Naive thymus-derived CD8-positive, alpha-beta T cell (primary cell): ENCODE measurements at regions not wholly inside any gene's neighbourhood (a gene's known extent, or its start where the extent isn't known, plus 50 kb on each side); places are given as distances from the start of the nearest gene placed in this dataset.

Experiments used
- ATAC-seq, 2 donors: fragments of 150-1000 bp; cut with Tn5 transposase in 1 of 2; sonication (Bioruptor Pico), chemical (Tn5 transposase) in 1 of 2; 1 replicate in 1 of 2; 2 replicates in 1 of 2; pipeline ENCODE4 v1.10.0; 2021; ENCODE audit warnings: mild to moderate bottlenecking in 2 of 2, moderate library complexity in 2 of 2
- POLR2A ChIA-PET: fragments of 350-600 bp; sonication (Branson Sonifier 250); formaldehyde crosslinking; loops from one replicate; lab custom pipeline; 2021; ENCODE audit warnings: antibody characterized with exemption; lab: Charles Lee
- DNase-seq, 10 donors: peaks; one replicate each; pipeline versions ENCODE4 v3.0.0 to v3.0.0-alpha.2; 2020 to 2022
- H3K27ac Mint-ChIP-seq, 10 donors: one replicate each; pipeline ENCODE4 v1.8.0; 2020 to 2022; ENCODE audit warnings: mild to moderate bottlenecking in 10 of 10, mixed read lengths in 10 of 10, moderate library complexity in 4 of 10, inconsistent platforms in 1 of 10
- H3K27me3 Mint-ChIP-seq, 5 donors: one replicate each; pipeline ENCODE4 v1.8.0; 2021 to 2022; ENCODE audit warnings: mixed read lengths in 5 of 5
- H3K36me3 Mint-ChIP-seq, 3 donors: one replicate each; pipeline ENCODE4 v1.8.0; 2020 to 2022; ENCODE audit warnings: mixed read lengths in 3 of 3, mild to moderate bottlenecking in 2 of 3, inconsistent platforms in 1 of 3
- H3K4me1 Mint-ChIP-seq, 4 donors: one replicate each; pipeline ENCODE4 v1.8.0; 2021 to 2022; ENCODE audit warnings: mixed read lengths in 4 of 4
- H3K4me3 Mint-ChIP-seq, 10 donors: one replicate each; pipeline ENCODE4 v1.8.0; 2020 to 2022; ENCODE audit warnings: mild to moderate bottlenecking in 10 of 10, mixed read lengths in 10 of 10, moderate library complexity in 6 of 10, inconsistent platforms in 1 of 10
- H3K9me3 Mint-ChIP-seq, 9 donors: one replicate each; pipeline ENCODE4 v1.8.0; 2020 to 2022; ENCODE audit warnings: mixed read lengths in 9 of 9, mild to moderate bottlenecking in 3 of 9, inconsistent platforms in 1 of 9, moderate library complexity in 1 of 9

DNA sequence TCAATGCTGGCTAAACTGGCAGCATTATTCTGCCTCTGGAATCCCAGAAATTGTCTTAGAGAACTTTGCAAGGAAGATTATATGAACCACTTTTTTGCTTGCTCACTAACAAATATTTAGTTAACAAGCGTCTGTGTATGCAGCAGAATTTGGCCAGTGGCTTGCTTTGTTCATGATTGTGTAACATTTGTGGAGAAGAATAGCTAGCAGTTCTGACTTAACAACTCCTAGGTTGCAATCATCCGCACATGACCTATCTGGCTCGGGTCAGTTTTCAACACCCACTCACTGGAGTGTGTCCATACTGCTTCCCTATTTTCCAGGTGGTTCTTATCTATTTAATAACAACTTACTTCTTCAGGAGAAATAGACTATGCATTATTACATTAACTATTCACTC is 98.5 kb downstream of the SNX18 start:
- peak overlapping the region in 1 of 10 donors; percentile 31 for H3K27ac Mint-ChIP-seq
- DNase-seq, result no peak
- no peaks in the 10 kb centered on the region for H3K27me3 Mint-ChIP-seq
- ATAC-seq, result no peak
- H3K4me3 Mint-ChIP-seq, result no peak overlapping the region
- no peaks in the 10 kb centered on the region for H3K9me3 Mint-ChIP-seq
- H3K36me3 Mint-ChIP-seq, result no peaks in the 10 kb centered on the region
- POLR2A ChIA-PET, result interaction anchor here (1.0 kb wide), 1 partner anchor 11 kb away, joined by 3 read pairs; no protein-coding TSS in a partner anchor
- peaks cover 4 to 51% (median 17%) of the 10 kb centered on the region in 4 donors for H3K4me1 Mint-ChIP-seq

DNA sequence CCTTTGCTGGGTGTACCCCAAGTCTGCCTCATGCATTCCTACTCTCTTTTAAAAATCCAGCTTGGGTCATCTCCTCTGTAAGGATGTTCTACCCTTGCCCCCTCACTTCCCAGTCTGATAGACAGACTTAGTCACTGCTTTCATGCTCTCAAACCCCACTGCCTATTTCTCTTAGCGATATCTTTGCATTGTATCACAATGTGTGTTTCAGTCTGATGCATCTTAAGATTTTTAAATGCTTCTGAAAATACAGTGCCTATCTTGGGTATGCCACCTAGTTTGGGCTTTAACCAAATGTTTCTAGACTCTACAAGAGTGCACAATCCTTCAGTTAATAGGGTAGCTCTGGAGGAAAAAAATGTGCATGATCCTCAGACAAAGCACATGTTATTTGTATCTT is 97.8 kb downstream of the SNX18 start:
- no peaks in the 10 kb centered on the region for H3K36me3 Mint-ChIP-seq
- no peak for DNase-seq
- H3K4me3 Mint-ChIP-seq, result no peak overlapping the region
- H3K4me1 Mint-ChIP-seq, result peaks cover 8 to 57% (median 21%) of the 10 kb centered on the region in 4 donors
- no peak overlapping the region for H3K27ac Mint-ChIP-seq
- no peak for ATAC-seq
- POLR2A ChIA-PET, result interaction anchor here (0.7 kb wide), 1 partner anchor 9 kb away, joined by 3 read pairs; no protein-coding TSS in a partner anchor
- H3K9me3 Mint-ChIP-seq, result no peaks in the 10 kb centered on the region
- H3K27me3 Mint-ChIP-seq, result no peaks in the 10 kb centered on the region

DNA sequence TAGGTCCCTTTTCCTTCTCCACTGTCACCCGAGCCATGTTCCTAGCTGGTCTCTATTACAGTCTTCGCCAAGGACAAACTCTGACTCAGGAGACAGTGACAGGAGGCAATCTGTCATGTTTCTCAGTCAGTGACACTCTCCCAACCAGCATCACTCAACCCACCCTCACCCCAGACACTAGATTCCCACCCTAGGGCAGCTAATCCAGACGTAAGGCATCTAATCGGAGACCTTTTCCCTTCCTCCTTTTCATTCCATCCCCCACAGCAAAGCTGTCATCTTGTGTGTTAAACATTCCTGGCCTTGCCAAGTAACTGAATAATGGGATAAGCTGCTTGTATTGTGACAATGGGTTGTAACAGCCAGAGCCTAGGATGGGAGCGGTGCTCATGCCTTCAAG is 95.2 kb downstream of the SNX18 start:
- DNase-seq, result no peak
- Mint-ChIP-seq H3K4me1 (peaks cover 11 to 60% (median 26%) of the 10 kb centered on the region in 4 donors), H3K27ac (peak overlapping the region in 1 of 10 donors; percentile 7), H3K9me3 (peaks cover 0 to 9% (median 4%) of the 10 kb centered on the region in 9 donors), H3K4me3 (no peak overlapping the region), H3K27me3 (no peaks in the 10 kb centered on the region), H3K36me3 (peaks cover 0 to 5% (median 3%) of the 10 kb centered on the region in 3 donors)
- POLR2A ChIA-PET, result no interaction called here
- no peak for ATAC-seq

DNA sequence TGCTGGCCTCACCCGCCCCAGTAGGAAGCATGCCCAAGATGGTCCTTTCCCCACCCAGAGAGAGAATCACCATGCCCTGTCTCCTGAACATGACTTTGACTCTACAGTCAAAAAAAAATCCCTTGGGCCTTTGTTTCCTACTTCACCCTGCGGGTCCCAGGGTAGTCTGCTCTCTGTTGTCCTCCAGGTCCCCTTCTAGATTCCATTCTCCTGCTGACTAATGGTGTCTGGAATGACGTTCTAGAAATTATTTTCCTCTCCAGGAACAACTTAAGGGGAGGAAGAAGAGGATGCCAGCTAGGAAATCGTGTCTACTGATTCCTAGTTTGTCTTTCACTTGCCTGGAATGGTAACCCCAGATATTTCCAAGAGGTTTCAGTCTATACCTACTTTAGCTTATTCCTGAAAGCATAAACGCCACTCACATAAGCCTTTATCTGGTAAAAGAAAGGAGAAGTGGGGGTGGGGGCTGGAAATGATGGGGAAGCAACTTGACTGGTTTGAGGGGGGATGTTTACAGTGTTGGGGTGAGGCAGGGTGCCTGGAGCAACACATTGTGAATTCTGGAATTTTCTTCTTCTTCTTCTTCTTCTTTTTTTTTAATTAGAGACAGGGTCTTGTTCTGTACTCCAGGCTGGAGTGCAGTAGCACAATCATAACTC is 93.9 kb downstream of the SNX18 start:
- Mint-ChIP-seq H3K4me1 (peaks cover 11 to 52% (median 20%) of the 10 kb centered on the region in 4 donors), H3K9me3 (peaks cover 0 to 9% (median 4%) of the 10 kb centered on the region in 9 donors), H3K27me3 (no peaks in the 10 kb centered on the region), H3K36me3 (peaks cover 0 to 8% (median 3%) of the 10 kb centered on the region in 3 donors), H3K4me3 (peak overlapping the region in 6 of 10 donors; percentile 52 to 71 (median 64)), H3K27ac (peak overlapping the region; percentile 4 to 83 (median 74))
- POLR2A ChIA-PET, result interaction anchor here (0.9 to 1.7 kb wide), 4 partner anchors 9 to 93 kb away, joined by 3 to 13 read pairs (median 3); partner anchors contain the start of gene SNX18
- no peak for ATAC-seq
- no peak for DNase-seq

DNA sequence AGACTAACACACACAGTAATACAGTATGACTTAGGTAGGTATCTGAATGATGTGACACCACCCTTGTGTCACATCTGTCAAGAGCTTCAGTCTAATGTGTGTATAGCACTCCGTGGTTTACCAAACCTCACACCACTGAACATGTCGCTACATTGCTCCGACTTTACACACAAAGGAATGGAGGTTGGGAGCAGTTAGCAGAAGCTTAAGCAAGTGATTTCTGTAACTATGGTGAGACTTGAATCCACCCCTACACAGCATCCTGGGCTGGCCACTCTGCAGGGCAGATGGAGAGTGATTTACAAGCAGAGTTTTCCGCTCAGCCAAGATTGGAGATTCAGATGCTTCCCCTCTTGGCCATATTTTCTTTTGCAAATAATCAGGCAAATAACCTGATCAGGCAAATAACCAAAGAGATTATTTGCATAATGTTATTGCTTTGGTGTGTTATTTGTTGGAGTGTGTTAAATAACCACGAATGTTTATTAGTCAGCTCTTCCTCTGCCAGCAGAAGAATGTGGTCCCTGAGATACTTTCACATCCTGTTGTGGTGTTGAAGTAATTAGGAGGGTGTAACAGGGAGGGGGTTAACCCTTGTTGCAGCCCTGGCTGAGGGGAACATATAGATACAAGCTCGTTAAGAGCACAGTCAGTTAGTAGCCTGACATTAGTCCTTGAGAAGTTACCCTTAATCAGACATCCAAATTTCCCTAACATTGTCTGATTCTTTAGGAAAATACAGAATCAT is 92.8 kb downstream of the SNX18 start:
- Mint-ChIP-seq H3K36me3 (peaks cover 0 to 10% (median 3%) of the 10 kb centered on the region in 3 donors), H3K9me3 (peaks cover 0 to 9% (median 4%) of the 10 kb centered on the region in 9 donors), H3K27ac (peak overlapping the region in 7 of 10 donors; percentile 42 to 83 (median 74)), H3K4me1 (peaks cover 11 to 45% (median 20%) of the 10 kb centered on the region in 4 donors), H3K27me3 (no peaks in the 10 kb centered on the region), H3K4me3 (peak overlapping the region in 9 of 10 donors; percentile 40 to 71 (median 56))
- POLR2A ChIA-PET, result interaction anchor here (0.7 to 1.7 kb wide), 6 partner anchors 10 to 63 kb away, joined by 3 to 13 read pairs (median 3); no protein-coding TSS in a partner anchor
- peak in 5 of 10 donors; percentile 3 to 33 (median 21) for DNase-seq
- ATAC-seq, result peak; percentile 80

DNA sequence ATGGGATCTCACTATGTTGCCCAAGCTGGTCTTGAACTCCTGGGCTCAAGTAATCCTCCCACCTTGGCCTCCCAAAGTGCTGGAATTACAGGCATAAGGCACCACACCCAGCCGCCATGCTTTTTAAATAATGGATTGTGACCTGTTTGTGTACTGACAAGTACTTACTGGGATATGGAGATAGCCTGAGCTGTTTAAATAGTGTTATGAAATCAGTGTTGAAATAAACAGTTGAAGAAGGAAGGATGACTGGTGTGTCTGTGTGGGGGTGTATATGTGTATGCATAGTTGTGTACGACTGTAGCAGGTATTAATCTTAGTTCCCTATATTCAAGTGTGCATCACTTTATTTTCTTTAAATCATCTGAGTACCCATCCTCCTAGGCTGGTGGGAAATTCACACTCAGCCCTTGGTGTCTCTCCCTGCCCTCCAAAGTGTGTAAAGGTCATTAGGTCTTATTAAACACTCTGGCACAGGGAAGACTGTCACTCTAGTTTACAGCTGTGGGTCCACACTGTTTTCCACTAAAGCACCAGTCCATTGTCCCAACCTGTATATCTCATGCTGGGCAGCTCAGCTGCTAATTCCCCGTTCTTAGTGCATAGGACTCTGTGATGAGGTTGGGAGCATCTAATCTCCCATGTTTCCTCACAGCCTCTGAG is 91.0 kb downstream of the SNX18 start:
- POLR2A ChIA-PET, result interaction anchor here (0.9 kb wide), 1 partner anchor 20 kb away, joined by 4 read pairs; no protein-coding TSS in a partner anchor
- Mint-ChIP-seq H3K4me1 (peaks cover 11 to 36% (median 20%) of the 10 kb centered on the region in 4 donors), H3K9me3 (peaks cover 0 to 9% (median 4%) of the 10 kb centered on the region in 9 donors), H3K36me3 (peaks cover 0 to 10% (median 3%) of the 10 kb centered on the region in 3 donors), H3K27me3 (no peaks in the 10 kb centered on the region), H3K4me3 (no peak overlapping the region), H3K27ac (no peak overlapping the region)
- DNase-seq, result no peak
- no peak for ATAC-seq

DNA sequence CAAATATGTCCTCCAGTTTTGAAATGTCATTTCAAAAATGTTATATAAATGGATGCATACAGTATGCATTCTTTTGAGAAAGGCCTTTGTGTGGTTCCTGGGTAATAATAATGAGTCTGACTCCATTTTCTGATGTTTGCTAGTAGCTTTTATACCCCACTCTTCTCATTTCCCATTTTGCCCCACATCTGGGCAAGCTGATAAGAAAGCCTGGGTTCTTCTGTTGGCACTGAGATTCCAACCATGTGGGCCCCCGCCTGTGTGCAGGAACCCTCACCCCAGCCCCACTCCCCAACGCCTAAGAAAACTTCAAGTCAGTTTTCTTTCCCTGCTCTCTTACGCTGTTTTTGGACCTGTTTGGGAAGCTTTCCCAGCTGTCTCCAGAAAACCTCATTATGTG is 89.4 kb downstream of the SNX18 start:
- H3K27ac Mint-ChIP-seq, result no peak overlapping the region
- H3K27me3 Mint-ChIP-seq, result no peaks in the 10 kb centered on the region
- H3K4me3 Mint-ChIP-seq, result no peak overlapping the region
- H3K9me3 Mint-ChIP-seq, result peaks cover 0 to 9% (median 4%) of the 10 kb centered on the region in 9 donors
- no peak for DNase-seq
- POLR2A ChIA-PET, result no interaction called here
- ATAC-seq, result no peak
- peaks cover 0 to 10% (median 3%) of the 10 kb centered on the region in 3 donors for H3K36me3 Mint-ChIP-seq
- H3K4me1 Mint-ChIP-seq, result peaks cover 11 to 28% (median 20%) of the 10 kb centered on the region in 4 donors

DNA sequence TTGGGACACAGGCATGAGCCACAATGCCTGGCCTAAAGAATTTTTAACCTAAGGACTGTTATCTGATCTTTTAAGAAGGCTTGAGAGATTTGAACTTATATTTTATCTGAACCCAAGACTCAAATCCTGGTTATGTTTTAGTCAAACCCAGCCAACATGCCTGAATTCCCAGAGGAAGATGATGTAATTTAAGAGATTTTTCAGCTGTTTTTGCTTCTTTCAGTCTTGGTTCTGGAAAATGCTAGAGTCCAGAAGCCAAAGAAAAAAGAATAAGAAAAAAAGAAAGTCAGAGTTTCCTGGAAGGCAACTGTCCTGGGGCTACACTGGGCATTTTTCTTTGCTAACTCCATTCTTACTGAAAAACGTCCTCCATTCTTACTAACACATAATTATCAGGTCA is 85.8 kb downstream of the SNX18 start:
- Mint-ChIP-seq H3K27me3 (no peaks in the 10 kb centered on the region), H3K4me1 (no peaks in the 10 kb centered on the region), H3K36me3 (peaks cover 0 to 9% (median 5%) of the 10 kb centered on the region in 3 donors), H3K27ac (no peak overlapping the region), H3K4me3 (no peak overlapping the region), H3K9me3 (peaks cover 0 to 13% (median 7%) of the 10 kb centered on the region in 9 donors)
- no peak for ATAC-seq
- POLR2A ChIA-PET, result no interaction called here
- DNase-seq, result no peak

DNA sequence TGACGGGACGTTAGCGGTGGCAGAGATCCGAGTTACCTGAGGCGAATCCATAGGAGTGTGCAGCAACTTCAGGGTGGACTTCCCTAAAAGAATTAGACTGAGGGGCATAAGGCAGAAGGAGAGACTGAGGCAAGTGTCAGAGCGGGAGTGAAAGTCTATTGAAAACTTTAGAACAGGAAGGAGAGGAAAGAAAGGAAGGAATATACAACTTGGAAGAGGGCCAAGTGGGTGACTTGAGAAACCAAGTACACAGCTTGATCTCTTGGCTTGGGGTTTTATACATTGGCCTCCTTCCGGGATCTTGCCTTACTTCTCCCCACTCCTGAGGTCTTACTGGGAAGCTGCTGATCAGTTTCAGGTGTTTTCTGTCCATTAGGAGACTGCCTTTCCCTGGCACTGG is 84.9 kb downstream of the SNX18 start:
- peaks cover 0 to 18% (median 14%) of the 10 kb centered on the region in 3 donors for H3K36me3 Mint-ChIP-seq
- H3K4me1 Mint-ChIP-seq, result no peaks in the 10 kb centered on the region
- no peak for ATAC-seq
- no peak for DNase-seq
- peaks cover 0 to 2% (median 0%) of the 10 kb centered on the region in 5 donors for H3K27me3 Mint-ChIP-seq
- no peak overlapping the region for H3K4me3 Mint-ChIP-seq
- POLR2A ChIA-PET, result no interaction called here
- peaks cover 2 to 22% (median 8%) of the 10 kb centered on the region in 9 donors for H3K9me3 Mint-ChIP-seq
- peak overlapping the region in 1 of 10 donors; percentile 75 for H3K27ac Mint-ChIP-seq

DNA sequence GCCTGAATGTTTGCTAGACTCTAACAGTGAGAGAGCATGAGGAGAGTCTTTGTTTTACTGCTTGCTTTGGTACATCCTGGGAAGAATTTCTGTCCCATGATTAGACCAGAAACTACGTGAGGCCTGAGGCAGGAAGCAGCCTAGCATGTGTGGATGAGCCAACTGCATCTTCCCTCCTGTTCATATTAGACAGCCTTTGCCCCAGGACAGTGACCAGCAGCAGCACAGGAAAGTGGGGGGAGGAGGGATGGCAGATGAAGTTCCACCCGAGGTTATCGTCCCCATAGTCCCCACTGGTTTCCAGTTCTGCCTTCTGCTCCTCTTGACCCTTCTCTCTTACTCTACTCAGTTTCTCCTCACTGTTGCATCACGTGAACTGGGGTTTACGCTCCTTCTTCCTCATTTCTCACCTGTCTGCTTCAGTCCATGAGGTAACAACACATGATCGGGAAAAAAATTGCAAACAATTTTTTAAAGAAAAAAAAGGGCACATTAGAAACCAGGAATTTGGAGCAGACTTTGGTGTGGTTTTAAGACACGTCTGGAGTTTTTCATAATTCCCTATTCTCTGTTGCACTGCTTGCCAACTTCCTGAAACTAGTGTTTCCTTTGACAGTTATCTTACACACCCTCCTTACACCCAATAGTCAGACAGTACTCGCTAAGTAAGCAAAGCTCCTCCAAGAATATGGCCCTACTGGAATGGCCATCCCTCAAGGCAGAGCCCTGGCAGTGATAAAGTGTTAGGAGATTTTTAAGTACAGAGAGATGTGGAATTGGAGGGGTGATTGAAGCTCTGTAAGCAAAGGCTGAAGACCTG is 84.1 kb downstream of the SNX18 start:
- Mint-ChIP-seq H3K36me3 (peaks cover 0 to 25% (median 21%) of the 10 kb centered on the region in 3 donors), H3K27ac (peak overlapping the region in 1 of 10 donors; percentile 69), H3K27me3 (peaks cover 0 to 3% (median 0%) of the 10 kb centered on the region in 5 donors), H3K4me3 (no peak overlapping the region), H3K4me1 (no peaks in the 10 kb centered on the region), H3K9me3 (peaks cover 10 to 31% (median 16%) of the 10 kb centered on the region in 9 donors)
- POLR2A ChIA-PET, result no interaction called here
- no peak for DNase-seq
- ATAC-seq, result no peak
